Heart left ventricle (tissue), 16 donors: ENCODE measurements at regions not wholly inside any gene's neighbourhood (a gene's known extent, or its start where the extent isn't known, plus 50 kb on each side); places are given as distances from the start of the nearest gene placed in this dataset.

Experiments
- ATAC-seq, 4 donors: fragments of 200-7000 bp; cut with Tn5 transposase; one replicate each; pipeline ENCODE4 v1.9.1; 2020 to 2022; ENCODE audit warnings: moderate library complexity in 4 of 4, mild to moderate bottlenecking in 3 of 4, moderate number of reproducible peaks in 1 of 4
- DNase-seq, 5 donors: peaks; one replicate each; pipeline ENCODE4 v3.0.0-alpha.2; 2020
- H3K27ac ChIP-seq, 12 donors: fragments of 200-600 bp; sonication (generic) in 4 of 12; one replicate each; pipeline versions ENCODE4 v1.5.0 to v1.8.0; 2016 to 2022; ENCODE audit warnings: mild to moderate bottlenecking in 2 of 12
- H3K27me3 ChIP-seq, 9 donors: fragments of 200-600 bp; sonication (generic) in 2 of 9; one replicate each; pipeline versions ENCODE4 v1.5.1 to v1.8.0; 2016 to 2022; ENCODE audit warnings: mild to moderate bottlenecking in 3 of 9
- H3K36me3 ChIP-seq, 9 donors: fragments of 200-600 bp; sonication (generic) in 2 of 9; one replicate each; pipeline versions ENCODE4 v1.5.0 to v1.8.0; 2018 to 2022; ENCODE audit warnings: mild to moderate bottlenecking in 2 of 9
- H3K4me1 ChIP-seq, 12 donors: fragments of 200-600 bp; sonication (generic) in 4 of 12; one replicate each; pipeline versions ENCODE4 v1.5.0 to v1.8.0; 2016 to 2022; ENCODE audit warnings: mild to moderate bottlenecking in 3 of 12
- H3K4me3 ChIP-seq, 12 donors: fragments of 200-600 bp; sonication (generic) in 4 of 12; one replicate each; pipeline versions ENCODE4 v1.5.0 to v1.8.0; 2017 to 2022; ENCODE audit warnings: mild to moderate bottlenecking in 9 of 12, moderate library complexity in 4 of 12
- H3K9me3 ChIP-seq, 12 donors: fragments of 200-600 bp; sonication (generic) in 4 of 12; one replicate each; pipeline versions ENCODE4 v1.5.0 to v1.8.0; 2016 to 2022; ENCODE audit warnings: mild to moderate bottlenecking in 1 of 12
- CTCF ChIP-seq, 12 donors: fragments of 200-600 bp; sonication (generic) in 4 of 12; IDR thresholded peaks; one replicate each; pipeline versions ENCODE4 v1.5.0 to v1.8.0; 2018 to 2022; ENCODE audit warnings: antibody characterized with exemption in 12 of 12, mild to moderate bottlenecking in 5 of 12
- POLR2A ChIP-seq, 2 donors: fragments of 450-650 bp; IDR thresholded peaks; one replicate each; pipeline ENCODE4 v1.6.1; 2017; ENCODE audit warnings: antibody characterized with exemption in 2 of 2, mild to moderate bottlenecking in 2 of 2, moderate library complexity in 2 of 2
- WGBS, 4 donors: extraction: QIAGEN DNeasy Blood & Tissue Kit in 2 of 4; methylation state at CpG; one replicate each; pipeline versions ENCODE4 v1.1.5 to v1.1.7; 2013 to 2018; 5-methylcytosine and 5-hydroxymethylcytosine counted together
- intact Hi-C, 10 donors: fragments of 100-400 bp; cut with DNase I; formaldehyde crosslinking; loops; one replicate each; pipeline versions ENCODE4 v1.11.1 to v1.14.2; 2022
- donor health status: ischemic (EF 13 %, LVEDD 7.1; RV severe dilation, severe dysfunction).
- donor health status: healthy with polysubstance abuse.
- donor health status: DM: no; HTN: yes; CAD: no.
- donor health status: DM: no; HTN: no; CAD: no.
- donor health status: ischemic (EF 25% LVEDD 6.9; RV normal size, moderate dysfunction).
- donor health status: ischemic (EF 25% LVEDD 5.7; RV mildly dilated, moderate dysfunction).
- donor health status: healthy.
- donor health status: DM: yes; HTN: yes; CAD: no.
- donor health status: ischemic (EF 35%, LVEDD 5.7; RV mildly dilated, moderate dysfunction).
- donor health status: nonischemic (EF 11% LVEDD 7.7; RV severe dilation, severe dysfunction).
- donor health status: DM: yes; HTN: yes; CAD: no.
- donor health status: PGD.
- donor health status: ischemic (EF 29% LVEDD 5.4; RV normal size, mild dysfunction).
- donor health status: nonischemic (EF 23%, LVEDD 6.1; RV moderate dilation, normal function).

DNA sequence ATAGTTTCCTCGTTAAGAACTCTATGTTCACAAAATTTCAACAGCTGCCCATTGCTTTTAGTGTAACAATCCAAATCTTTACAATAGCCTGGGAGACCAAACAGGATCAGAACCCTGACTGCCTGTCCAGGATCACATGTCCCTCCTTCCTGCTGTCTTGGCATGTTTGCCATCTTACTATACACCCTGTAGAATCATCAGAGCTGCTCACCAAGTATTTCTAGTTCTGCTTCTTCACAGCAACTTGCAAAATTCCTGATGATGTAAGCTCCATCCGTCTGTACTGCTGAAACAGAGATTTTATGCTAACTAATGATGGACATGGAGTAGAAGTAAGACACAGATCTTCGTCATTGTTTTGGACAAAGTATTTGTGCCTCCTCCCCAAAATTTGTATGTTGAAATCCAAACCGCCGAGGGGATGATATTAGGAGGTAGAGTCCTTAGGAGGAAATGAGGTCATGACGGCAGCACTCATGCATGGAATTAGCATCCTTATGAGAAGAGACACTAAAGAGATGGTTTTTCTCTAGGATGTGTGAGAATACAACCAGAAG, 464.9 kb upstream of the BRINP1 start:
- Histone ChIP-seq H3K4me3 (no peak overlapping the region), H3K9me3 (no peaks in the 10 kb centered on the region), H3K36me3 (no peaks in the 10 kb centered on the region), H3K4me1 (no peaks in the 10 kb centered on the region), H3K27me3 (no peaks in the 10 kb centered on the region), H3K27ac (no peak overlapping the region)
- 74 to 84% (median 79%) methylated on average over 6 of the region's 6 CpGs for WGBS, 4 donors
- no peak for ATAC-seq
- intact Hi-C loops, result no loop called here
- DNase-seq, result no peak
- TF ChIP-seq POLR2A (IDR thresholded peaks at IDR 0.05), result no peak
- TF ChIP-seq CTCF (IDR thresholded peaks at IDR 0.05), result no peak

- Histone ChIP-seq H3K4me3 (no peak overlapping the region), H3K4me1 (no peaks in the 10 kb centered on the region), H3K9me3 (no peaks in the 10 kb centered on the region), H3K27me3 (peaks cover 0 to 4% (median 0%) of the 10 kb centered on the region in 9 donors), H3K27ac (no peak overlapping the region), H3K36me3 (no peaks in the 10 kb centered on the region)
- no peak for ATAC-seq
- TF ChIP-seq POLR2A (IDR thresholded peaks at IDR 0.05) (no peak), CTCF (IDR thresholded peaks at IDR 0.05) (no peak)
- no peak for DNase-seq
- WGBS, 4 donors, result 88 to 90% (median 89%) methylated on average over 2 of the region's 2 CpGs
- intact Hi-C loops, result no loop called here
These were observed 462.1 kb upstream of the BRINP1 start for GRCh38 chr9:119831309-119831708.

GRCh38 chr9:119829748-119830147, 460.5 kb upstream of the BRINP1 start:
- H3K4me1 ChIP-seq, result no peaks in the 10 kb centered on the region
- 80 to 81% (median 81%) methylated on average over 3 of the region's 3 CpGs for WGBS, 4 donors
- H3K27ac ChIP-seq, result no peak overlapping the region
- intact Hi-C loops, result no loop called here
- H3K4me3 ChIP-seq, result no peak overlapping the region
- no peak for TF ChIP-seq CTCF (IDR thresholded peaks at IDR 0.05)
- H3K9me3 ChIP-seq, result no peaks in the 10 kb centered on the region
- DNase-seq, result no peak
- peaks cover 0 to 4% (median 0%) of the 10 kb centered on the region in 9 donors for H3K27me3 ChIP-seq
- no peaks in the 10 kb centered on the region for H3K36me3 ChIP-seq
- ATAC-seq, result no peak

GRCh38 chr9:119829186-119829585, 460.0 kb upstream of the BRINP1 start:
- no peak for ATAC-seq
- Histone ChIP-seq H3K36me3 (no peaks in the 10 kb centered on the region), H3K27ac (no peak overlapping the region), H3K9me3 (no peaks in the 10 kb centered on the region), H3K4me3 (no peak overlapping the region), H3K27me3 (peaks cover 0 to 4% (median 0%) of the 10 kb centered on the region in 9 donors), H3K4me1 (no peaks in the 10 kb centered on the region)
- intact Hi-C loops, result no loop called here
- TF ChIP-seq POLR2A (IDR thresholded peaks at IDR 0.05) (no peak), CTCF (IDR thresholded peaks at IDR 0.05) (no peak)
- WGBS, 4 donors, result 73 to 88% (median 81%) methylated on average over 2 of the region's 2 CpGs
- DNase-seq, result no peak
